C4-2B (cell line): ENCODE measurements at regions not wholly inside any gene's neighbourhood (a gene's known extent, or its start where the extent isn't known, plus 50 kb on each side); places are given as distances from the start of the nearest gene placed in this dataset.

Source experiments
- ZFX ChIP-seq: fragments of 450-650 bp; IDR thresholded peaks from 2 replicates; pipeline ENCODE4 v1.6.1; 2017
- TF ChIP-seq, protein P1 (sequence below): fragments of 450-650 bp; conservative IDR thresholded peaks from 2 replicates; pipeline ENCODE4 v1.5.1; 2017; ENCODE audit warnings: mild to moderate bottlenecking

- TF ChIP-seq, protein P1, sequence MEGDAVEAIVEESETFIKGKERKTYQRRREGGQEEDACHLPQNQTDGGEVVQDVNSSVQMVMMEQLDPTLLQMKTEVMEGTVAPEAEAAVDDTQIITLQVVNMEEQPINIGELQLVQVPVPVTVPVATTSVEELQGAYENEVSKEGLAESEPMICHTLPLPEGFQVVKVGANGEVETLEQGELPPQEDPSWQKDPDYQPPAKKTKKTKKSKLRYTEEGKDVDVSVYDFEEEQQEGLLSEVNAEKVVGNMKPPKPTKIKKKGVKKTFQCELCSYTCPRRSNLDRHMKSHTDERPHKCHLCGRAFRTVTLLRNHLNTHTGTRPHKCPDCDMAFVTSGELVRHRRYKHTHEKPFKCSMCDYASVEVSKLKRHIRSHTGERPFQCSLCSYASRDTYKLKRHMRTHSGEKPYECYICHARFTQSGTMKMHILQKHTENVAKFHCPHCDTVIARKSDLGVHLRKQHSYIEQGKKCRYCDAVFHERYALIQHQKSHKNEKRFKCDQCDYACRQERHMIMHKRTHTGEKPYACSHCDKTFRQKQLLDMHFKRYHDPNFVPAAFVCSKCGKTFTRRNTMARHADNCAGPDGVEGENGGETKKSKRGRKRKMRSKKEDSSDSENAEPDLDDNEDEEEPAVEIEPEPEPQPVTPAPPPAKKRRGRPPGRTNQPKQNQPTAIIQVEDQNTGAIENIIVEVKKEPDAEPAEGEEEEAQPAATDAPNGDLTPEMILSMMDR: no peak
- no peak for TF ChIP-seq ZFX
Observed at GRCh38 chr12:30072824-30073223, 289.1 kb upstream of the TMTC1 start.
